H1 (cell line): ENCODE measurements at regions not wholly inside any gene's neighbourhood (a gene's known extent, or its start where the extent isn't known, plus 50 kb on each side); places are given as distances from the start of the nearest gene placed in this dataset.

Experiments used
- CHD7 ChIP-seq: fragments of 300-600 bp; sonication (generic); IDR thresholded peaks from 2 replicates; pipeline ENCODE4 v1.7.1; 2012; ENCODE audit warnings: low read length, moderate library complexity, mild to moderate bottlenecking, inconsistent platforms; ENCODE audit not compliant: insufficient replicate concordance
- CTCF ChIP-seq, 3 experiments: IDR thresholded peaks; 1 replicate in 2 of 3; 2 replicates in 1 of 3; pipeline versions ENCODE4 v1.5.1 to v1.6.1; 2011; ENCODE audit warnings: low read length in 3 of 3, mild to moderate bottlenecking in 3 of 3, inconsistent platforms in 2 of 3, low read depth in 1 of 3, moderate library complexity in 1 of 3; ENCODE audit not compliant: insufficient read depth in 1 of 3; ENCODE audit errors: control extremely low read depth in 1 of 3
- RXRA ChIP-seq: IDR thresholded peaks from 2 replicates; pipeline ENCODE4 v1.6.1; 2011; ENCODE audit warnings: low read depth, mild to moderate bottlenecking, low read length, moderate library complexity; ENCODE audit not compliant: insufficient read depth
- SRF ChIP-seq: IDR thresholded peaks from 2 replicates; pipeline ENCODE4 v1.6.1; 2011; ENCODE audit warnings: mild to moderate bottlenecking, low read depth, low read length, moderate library complexity

- TF ChIP-seq CHD7 (no peak), SRF (no peak), CTCF (IDR thresholded peaks at IDR 0.05; ENCODE audit: control extremely low read depth in 1 of 3, insufficient read depth in 1 of 3, low read depth in 1 of 3, low read length in 3 of 3) (no peak), RXRA (no peak)
These were observed 98.6 kb upstream of the PIK3R1 start (continued) for GRCh38 chr5:68116868-68117411.
